ENCODE measurements at regions not wholly inside any gene's neighbourhood (a gene's known extent, or its start where the extent isn't known, plus 50 kb on each side); places are given as distances from the start of the nearest gene placed in this dataset.

DNA sequence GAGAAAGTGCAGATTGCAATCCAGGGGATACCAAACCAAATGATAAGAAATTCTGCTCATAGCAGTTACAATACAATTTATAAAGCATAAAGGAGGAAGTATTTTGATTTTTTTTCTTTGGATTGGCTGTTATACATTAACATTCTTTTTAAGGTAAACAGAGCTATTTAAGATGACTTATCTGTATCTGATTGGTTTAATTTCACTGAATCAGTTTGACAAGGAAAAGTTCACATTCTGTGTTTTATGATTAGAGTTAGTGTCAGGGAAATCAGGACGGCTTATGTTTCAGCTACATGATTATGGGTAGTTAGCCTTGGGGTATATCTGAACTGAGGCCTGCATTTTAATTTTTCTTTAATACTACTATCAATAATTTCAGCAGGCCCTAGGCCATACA, 360.9 kb downstream of the ARL6IP6 start:
- ATAC-seq (no peak), DNase-seq (no peak)
- TF ChIP-seq CTCF (IDR thresholded peaks at IDR 0.05): no peak
- POLR2A ChIA-PET: no interaction called here
- no peaks in the 10 kb centered on the region for H3K36me3 Mint-ChIP-seq (ENCODE audit: low read depth)
- CTCF ChIA-PET: no interaction called here
- intact Hi-C loops (cut with micrococcal nuclease): no loop called here
- H3K4me1 Mint-ChIP-seq (ENCODE audit: low read depth): no peaks in the 10 kb centered on the region
- H3K27me3 Mint-ChIP-seq: no peaks in the 10 kb centered on the region
- no peaks in the 10 kb centered on the region for H3K9me3 Mint-ChIP-seq
- H3K27ac Mint-ChIP-seq: no peak overlapping the region
- no peak overlapping the region for H3K4me3 Mint-ChIP-seq

GRCh38 chr2:153077311-153077710, 358.9 kb downstream of the ARL6IP6 start:
- POLR2A ChIA-PET: no interaction called here
- intact Hi-C loops (cut with micrococcal nuclease): no loop called here

DNA sequence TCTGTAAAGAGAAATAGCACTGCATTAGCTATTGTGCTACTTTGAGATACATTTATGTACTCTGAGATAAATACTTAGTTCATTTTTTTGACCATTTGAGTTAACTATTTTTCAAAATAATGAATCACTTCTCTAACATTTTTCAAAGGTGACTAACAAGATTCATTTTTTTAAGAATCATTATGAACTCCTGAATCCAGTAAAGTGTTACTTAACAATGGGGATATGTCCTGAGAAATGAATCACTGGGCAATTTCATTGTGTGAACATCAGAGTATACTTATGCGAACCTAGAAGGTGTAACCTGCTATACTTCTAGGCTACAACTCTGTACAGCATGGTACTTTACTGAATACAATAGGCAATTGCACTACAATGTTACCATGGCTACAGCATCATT, 355.8 kb downstream of the ARL6IP6 start:
- ChIA-PET CTCF (no interaction called here), POLR2A (no interaction called here)
- H3K4me3 Mint-ChIP-seq: no peak overlapping the region
- no peak for TF ChIP-seq CTCF (IDR thresholded peaks at IDR 0.05)
- no peaks in the 10 kb centered on the region for H3K27me3 Mint-ChIP-seq
- no peaks in the 10 kb centered on the region for H3K4me1 Mint-ChIP-seq (ENCODE audit: low read depth)
- H3K36me3 Mint-ChIP-seq (ENCODE audit: low read depth): no peaks in the 10 kb centered on the region
- H3K9me3 Mint-ChIP-seq: no peaks in the 10 kb centered on the region
- no peak overlapping the region for H3K27ac Mint-ChIP-seq
- ATAC-seq (no peak), DNase-seq (no peak)
- intact Hi-C loops (cut with micrococcal nuclease): no loop called here

More at GRCh38 chr2:153077311-153077710, 358.9 kb downstream of the ARL6IP6 start:
- H3K36me3 Mint-ChIP-seq (ENCODE audit: low read depth): no peaks in the 10 kb centered on the region
- no peak for DNase-seq
- no peaks in the 10 kb centered on the region for H3K9me3 Mint-ChIP-seq
- H3K27ac Mint-ChIP-seq: no peak overlapping the region
- no peaks in the 10 kb centered on the region for H3K4me1 Mint-ChIP-seq (ENCODE audit: low read depth)
- CTCF ChIA-PET: no interaction called here
- H3K27me3 Mint-ChIP-seq: no peaks in the 10 kb centered on the region
- no peak for TF ChIP-seq CTCF (IDR thresholded peaks at IDR 0.05)
- H3K4me3 Mint-ChIP-seq: no peak overlapping the region
- no peak for ATAC-seq

- ATAC-seq (no peak), DNase-seq (no peak)
- Mint-ChIP-seq H3K27me3 (no peaks in the 10 kb centered on the region), H3K27ac (no peak overlapping the region), H3K4me3 (no peak overlapping the region), H3K9me3 (no peaks in the 10 kb centered on the region), H3K4me1 (ENCODE audit: low read depth) (no peaks in the 10 kb centered on the region), H3K36me3 (ENCODE audit: low read depth) (no peaks in the 10 kb centered on the region)
- POLR2A ChIA-PET: no interaction called here
- intact Hi-C loops (cut with micrococcal nuclease): no loop called here
- TF ChIP-seq CTCF (IDR thresholded peaks at IDR 0.05): no peak
- CTCF ChIA-PET: no interaction called here
Observed at GRCh38 chr2:153072813-153073212, 354.4 kb downstream of the ARL6IP6 start.

GRCh38 chr2:153072077-153072476, 353.7 kb downstream of the ARL6IP6 start:
- H3K9me3 Mint-ChIP-seq: no peaks in the 10 kb centered on the region
- H3K36me3 Mint-ChIP-seq (ENCODE audit: low read depth): no peaks in the 10 kb centered on the region
- no peak overlapping the region for H3K27ac Mint-ChIP-seq
- no peak for ATAC-seq
- H3K4me1 Mint-ChIP-seq (ENCODE audit: low read depth): no peaks in the 10 kb centered on the region
- no peak overlapping the region for H3K4me3 Mint-ChIP-seq
- POLR2A ChIA-PET: no interaction called here
- no peak for TF ChIP-seq CTCF (IDR thresholded peaks at IDR 0.05)
- intact Hi-C loops (cut with micrococcal nuclease): no loop called here
- CTCF ChIA-PET: no interaction called here
- DNase-seq: no peak
- H3K27me3 Mint-ChIP-seq: no peaks in the 10 kb centered on the region
